HG03039 (cell line): ENCODE measurements at regions not wholly inside any gene's neighbourhood (a gene's known extent, or its start where the extent isn't known, plus 50 kb on each side); places are given as distances from the start of the nearest gene placed in this dataset.

Experiments
- ATAC-seq: cut with Tn5 transposase; IDR thresholded peaks from one replicate; pipeline ENCODE4 v1.9.1; 2021; ENCODE audit warnings: mild to moderate bottlenecking, moderate library complexity; ENCODE audit not compliant: unreplicated experiment

GRCh38 chr4:154107337-154107736 is 318.5 kb upstream of the SFRP2 start:
- no peak for ATAC-seq

DNA sequence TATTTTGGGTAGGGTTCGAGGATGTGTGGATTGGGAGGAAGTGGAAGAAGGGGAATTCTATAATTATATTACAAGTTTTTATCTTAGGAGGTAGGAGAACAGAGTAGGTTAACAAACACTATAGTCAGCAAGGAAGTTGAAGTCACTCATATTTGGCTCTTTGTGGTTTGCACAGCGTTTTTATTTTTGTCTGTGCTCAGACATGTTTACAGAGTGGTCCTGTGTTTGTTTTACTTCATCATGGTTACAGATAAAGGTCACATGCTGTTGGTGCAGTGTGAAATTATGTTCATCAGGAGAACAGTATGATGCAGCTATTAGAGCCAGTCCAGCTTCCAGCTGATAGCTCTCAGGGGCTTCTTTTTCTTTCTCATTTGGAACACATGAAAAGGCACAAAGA is 299.9 kb upstream of the SFRP2 start:
- no peak for ATAC-seq

- no peak for ATAC-seq
These were observed 297.4 kb upstream of the SFRP2 start for GRCh38 chr4:154086247-154086646.

- no peak for ATAC-seq
These were observed 296.0 kb upstream of the SFRP2 start for GRCh38 chr4:154084864-154085263.

DNA sequence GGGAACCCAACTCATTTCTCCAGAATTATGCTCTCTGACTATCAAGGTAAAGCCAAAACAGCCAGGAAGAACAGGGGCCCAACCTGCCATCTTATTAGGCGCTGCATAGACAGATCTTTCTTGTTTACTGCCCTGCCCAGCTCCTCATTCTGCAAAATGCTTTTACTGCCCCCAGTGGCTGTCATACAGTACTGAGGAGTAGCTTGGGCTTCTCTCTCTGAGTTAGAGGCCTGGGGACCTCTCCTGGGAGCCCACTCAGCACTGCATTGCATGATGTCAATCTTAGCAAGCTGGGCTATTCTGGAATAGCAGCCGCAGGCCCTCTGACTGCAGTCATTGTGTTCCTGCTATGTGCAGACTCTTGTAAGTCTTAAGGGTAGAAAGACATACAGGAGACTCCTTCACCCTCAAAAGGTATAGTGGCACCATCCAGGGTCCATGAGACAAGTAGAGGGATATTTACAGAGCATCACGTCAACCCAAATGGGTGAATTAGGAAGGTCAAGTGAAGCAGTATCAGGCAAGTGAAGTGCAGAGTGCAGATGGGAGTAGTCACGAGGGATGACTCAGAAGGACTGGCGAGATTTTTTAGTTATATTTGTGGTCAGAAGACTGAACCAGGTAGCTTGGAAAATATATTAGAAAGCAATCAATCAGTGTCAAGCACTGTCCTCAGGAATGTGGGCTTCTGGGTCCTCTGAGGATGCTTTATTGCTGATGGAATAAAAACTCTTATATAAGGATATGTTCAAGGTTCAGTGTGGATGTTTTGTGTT is 294.1 kb upstream of the SFRP2 start:
- ATAC-seq = no peak

DNA sequence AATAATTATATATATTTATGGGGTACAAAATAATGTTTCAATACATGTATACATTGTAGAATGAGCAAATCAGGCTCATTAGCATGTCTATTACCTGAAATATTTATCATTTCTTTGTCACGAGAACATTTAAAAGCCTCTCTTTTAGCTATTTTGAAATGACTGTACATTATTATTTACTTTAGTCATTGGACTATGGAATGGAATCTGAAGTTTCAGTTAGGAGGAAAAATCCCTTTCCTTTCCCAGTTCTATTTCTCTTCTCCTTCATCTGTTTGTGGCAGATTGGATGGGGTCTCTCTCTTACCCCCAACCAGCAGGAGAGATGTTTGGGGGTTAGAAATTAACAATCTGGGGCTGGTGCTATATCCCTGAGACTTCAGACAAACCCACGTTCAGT is 292.5 kb upstream of the SFRP2 start:
- ATAC-seq = no peak

DNA sequence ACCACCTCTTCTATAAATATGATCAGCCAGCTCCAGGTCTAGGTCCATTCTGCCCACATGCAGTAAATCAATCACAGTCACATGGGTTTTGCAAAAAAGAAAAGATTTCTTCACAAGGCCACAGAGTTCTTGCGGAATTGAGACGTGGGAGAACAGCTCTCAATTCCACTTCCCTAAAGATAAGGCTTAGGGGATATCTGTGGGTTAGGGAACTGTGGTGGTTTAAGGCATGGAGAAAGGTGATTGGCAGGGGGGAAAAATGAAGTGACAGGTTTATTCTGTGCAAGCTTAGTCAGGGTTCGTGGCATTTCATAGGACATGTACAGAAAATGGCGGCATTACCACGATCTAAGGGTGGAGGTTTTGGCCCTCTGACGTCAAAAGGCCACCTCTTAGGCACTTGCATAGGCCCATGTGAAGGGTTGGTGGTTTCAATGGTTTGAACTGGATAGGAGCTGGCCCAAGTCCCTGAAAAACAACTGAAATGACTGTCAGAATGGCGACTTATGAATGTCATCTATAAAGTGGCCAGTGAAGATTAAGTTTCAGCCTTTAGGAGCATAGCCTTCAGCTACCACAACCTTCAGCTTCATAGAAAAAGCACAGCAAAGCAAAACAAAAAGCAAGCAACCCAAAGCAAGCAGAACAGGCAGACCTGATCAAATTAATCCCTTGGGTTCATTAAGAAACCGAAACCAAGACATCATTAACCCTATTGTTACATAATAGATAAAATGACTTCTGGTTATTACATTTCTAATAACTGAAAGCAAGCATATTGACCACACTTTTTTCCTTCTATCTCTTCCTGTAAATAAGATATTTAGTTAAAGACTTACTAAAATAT is 289.8 kb upstream of the SFRP2 start:
- ATAC-seq = no peak

- no peak for ATAC-seq
These were observed 288.0 kb upstream of the SFRP2 start for GRCh38 chr4:154076921-154077320.

- ATAC-seq = no peak
These were observed 284.4 kb upstream of the SFRP2 start for GRCh38 chr4:154073107-154073822.

DNA sequence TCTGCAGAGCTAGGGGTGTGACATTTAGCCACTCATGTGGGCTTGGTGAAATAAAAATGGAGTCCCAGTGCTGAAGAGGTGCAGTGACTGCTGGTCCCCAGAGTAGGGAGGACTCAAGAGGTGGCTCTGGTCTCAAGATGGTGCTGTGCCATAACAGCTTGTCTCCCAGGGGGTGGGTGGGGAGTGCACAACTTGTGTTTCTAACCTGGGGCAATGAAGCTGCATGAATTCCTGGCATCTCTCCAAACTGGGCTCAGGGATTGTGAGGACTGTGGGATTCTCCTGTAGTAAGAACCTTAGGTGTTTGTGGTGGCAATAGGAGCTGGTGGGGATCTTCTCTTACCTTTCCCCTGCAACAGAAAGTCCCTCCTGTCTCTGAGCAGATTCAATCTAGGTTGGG is 278.9 kb upstream of the SFRP2 start:
- ATAC-seq = no peak

- ATAC-seq = no peak
These were observed 276.5 kb upstream of the SFRP2 start for GRCh38 chr4:154065368-154065767.

DNA sequence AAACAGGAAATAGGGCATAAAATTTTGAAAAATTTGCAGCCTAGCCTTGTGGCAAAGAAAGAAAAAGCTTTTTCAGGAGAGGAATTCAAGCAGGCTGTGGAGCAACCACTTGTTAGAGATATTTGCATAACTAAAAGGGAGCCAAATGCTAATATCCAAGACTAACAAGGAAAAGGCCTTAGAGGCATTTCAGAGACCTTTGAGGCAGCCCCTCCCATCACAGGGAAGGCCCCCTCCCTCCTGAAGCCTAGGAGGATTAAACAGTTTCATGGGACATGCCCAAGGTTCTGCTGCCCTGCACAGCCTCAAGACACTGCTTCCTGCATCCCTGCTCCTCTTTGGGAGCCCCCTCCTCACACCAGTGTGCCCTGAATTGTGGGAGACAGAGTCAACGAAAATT is 275.4 kb upstream of the SFRP2 start:
- no peak for ATAC-seq

DNA sequence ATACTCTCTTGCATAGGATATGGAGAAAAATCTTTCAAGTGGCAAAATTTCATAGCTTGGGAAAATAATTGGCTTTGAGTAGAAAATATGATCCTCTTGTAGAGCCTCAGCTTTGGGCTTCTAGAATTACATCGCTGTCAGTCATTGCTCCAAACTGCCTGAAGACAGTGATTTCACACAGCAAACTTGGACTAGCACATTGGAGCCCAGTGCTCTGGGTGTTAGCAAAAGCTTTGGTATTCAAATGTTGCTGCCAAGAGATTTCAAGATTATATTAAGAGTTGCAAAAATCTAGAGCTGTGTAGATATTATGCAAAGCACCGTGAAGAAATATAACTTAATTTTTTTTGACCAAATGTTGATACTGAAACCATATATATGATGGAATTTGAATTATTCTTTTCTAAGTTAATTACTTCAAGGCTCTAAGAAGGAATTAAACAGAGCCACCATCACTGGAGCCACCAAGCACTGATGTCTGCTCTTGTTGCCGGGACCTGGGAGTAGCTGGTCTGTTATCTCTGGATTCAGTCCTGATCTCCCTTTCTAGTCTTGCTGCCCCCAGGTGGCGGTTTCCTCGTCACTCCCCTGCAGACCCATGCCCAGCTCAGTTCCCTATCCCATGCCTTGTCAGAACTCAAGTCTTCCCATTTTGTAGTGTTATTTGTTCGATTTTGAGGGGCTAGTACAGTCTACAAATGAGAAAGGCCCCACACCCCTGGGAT is 260.7 kb upstream of the SFRP2 start:
- ATAC-seq = no peak

DNA sequence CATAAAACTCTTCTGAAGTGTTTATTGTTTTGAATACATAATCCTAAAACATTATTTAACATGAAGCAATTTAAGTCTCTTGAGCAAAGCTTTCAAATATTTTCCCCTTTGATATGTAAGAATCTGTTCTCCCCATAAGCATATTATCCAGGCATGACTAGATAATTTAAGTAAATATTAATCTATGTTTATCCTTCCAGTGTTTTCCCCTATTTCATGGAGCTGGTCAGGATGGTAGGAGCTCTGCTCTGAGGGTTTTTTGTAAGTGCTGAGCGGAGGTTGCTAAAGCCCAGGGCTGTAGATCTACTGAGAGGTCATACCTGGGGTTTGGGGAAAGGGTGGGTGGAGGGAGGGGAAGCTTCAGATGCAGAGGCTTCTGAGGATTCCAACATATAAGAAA is 258.9 kb upstream of the SFRP2 start:
- ATAC-seq = no peak

- ATAC-seq = no peak
These were observed 256.0 kb upstream of the SFRP2 start for GRCh38 chr4:154044742-154045485.

GRCh38 chr4:154044108-154044531 is 255.2 kb upstream of the SFRP2 start:
- no peak for ATAC-seq

DNA sequence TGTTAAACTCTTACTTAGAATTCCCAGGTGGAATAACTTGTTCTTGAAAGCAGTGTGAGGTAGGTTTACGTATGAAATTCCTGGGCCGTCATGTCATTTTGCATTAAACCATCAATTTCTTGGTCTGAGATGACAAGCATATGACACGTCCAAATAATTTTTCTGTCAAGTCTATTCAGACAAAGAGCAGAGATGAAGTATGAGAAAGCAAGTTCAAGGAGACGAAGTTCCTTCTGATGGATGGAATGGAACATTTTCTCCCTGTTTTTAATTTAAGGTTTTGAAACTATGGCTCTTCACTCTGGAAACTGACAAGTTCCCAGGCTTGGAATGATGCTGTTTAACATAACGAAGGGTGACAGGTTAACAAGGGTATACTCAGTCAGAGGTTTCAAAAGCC is 252.8 kb upstream of the SFRP2 start:
- no peak for ATAC-seq

DNA sequence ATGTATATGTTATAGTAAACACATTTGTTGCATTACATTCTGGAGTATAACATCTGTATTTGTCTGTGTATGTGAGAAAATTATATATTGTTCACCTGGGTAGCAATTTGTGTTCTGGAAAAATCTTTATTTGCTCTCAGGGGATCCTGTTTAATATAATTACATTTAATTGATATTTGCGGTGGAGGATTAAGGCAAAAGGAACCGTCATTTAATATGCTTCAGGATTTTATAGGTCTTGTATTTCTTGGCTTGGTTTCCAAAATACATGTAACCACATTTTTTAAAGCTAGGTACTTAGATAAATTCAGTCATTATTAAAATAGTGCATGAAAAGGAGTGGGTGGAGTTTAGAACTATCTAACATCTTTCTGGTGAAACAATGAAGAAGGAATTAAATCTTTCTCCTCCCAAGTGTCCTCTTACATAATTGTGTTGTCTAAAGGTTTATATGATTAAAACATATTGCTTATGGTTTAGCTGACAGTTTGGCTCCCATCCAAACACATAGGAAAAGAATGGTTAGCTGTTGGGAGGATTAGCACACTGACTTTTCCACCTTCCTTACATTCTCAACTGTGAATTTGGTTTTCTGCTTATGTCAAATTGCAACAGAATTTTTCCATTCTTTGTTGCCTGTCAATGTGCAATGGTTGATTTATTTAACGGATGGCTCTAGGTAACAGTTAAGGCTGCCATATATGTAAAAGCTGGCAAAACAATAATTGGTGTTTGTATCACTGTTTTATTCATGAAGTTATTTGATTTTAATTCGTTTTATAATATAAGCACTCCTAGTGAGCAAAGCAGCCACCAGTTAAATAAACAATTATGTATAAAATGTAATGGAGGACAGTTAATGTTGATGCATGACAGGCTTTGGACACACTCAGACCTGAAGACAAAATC is 250.8 kb upstream of the SFRP2 start:
- ATAC-seq = no peak

DNA sequence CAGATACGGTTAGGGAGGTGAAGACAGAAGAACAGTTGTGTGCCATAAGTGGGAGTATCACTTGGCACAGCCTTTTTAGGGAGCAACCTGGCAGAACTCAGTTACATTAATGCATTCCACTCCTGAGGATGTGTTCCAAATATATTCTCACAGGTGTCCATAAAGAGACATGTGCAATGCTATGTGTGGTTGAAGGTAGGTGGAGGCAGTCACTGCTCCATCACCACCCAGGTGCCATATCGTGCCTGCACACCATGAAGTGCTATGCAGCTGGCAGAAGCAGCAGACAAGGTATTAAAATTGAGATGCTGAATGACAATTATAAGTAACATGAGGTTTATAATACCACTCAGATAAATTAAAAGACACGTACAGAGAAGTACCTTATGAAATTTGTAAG is 248.0 kb upstream of the SFRP2 start:
- ATAC-seq = no peak
